NCI-H2107 (cell line): ENCODE measurements at regions not wholly inside any gene's neighbourhood (a gene's known extent, or its start where the extent isn't known, plus 50 kb on each side); places are given as distances from the start of the nearest gene placed in this dataset.
"Not testable (repeated sequence)": the region's sequence is repeated elsewhere in the genome, so short reads cannot be mapped to it uniquely, and the experiment has no call there.

ENCODE experiments used
- DNase-seq: peaks from one replicate; lab custom pipeline; 2025; lab: John Stamatoyannopoulos, UW

DNA sequence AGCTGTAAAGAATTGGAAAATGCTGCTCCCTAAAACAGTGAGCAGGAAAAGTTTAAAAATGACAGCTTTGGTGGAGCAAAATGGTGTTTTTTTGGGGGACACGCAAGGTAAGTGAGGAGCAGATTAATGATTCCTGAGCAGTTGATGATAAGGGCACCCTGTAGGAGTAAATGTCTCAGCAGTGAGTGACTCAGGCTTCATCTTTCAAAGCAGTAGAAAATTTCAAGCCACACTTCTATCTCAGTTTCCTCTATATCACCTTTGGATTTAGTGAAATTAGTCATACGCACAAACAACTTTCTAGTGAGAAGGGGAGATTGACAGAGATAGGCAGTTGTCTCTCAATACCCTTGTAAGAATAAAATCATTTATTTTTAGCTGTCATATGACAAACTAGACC is 709.0 kb upstream of the FAM98A start:
- DNase-seq = no peak

- no peak for DNase-seq
These were observed 708.5 kb upstream of the FAM98A start for GRCh38 chr2:34307636-34308035.

- DNase-seq = no peak
These were observed 707.6 kb upstream of the FAM98A start for GRCh38 chr2:34306745-34307144.

- no peak for DNase-seq
These were observed 706.5 kb upstream of the FAM98A start for GRCh38 chr2:34305587-34305986.

DNA sequence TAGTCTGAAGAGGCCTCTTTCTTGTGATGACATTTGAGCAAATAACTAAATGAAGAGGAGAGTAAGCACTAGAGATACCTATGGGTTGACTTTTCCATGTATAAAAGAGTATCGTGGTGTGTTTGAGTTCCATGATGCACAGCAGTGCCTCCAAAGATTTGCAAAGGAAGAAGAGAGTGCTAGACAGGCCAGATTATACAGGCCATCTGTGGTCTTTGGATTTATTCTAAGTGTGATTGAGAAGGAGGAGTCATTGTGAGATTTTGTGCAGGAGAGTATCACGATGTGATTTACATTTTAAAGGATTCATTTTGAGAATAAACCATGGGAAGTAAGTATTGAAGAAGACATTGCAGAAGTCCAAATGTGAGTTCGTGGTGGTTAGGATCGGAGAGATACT is 695.9 kb upstream of the FAM98A start:
- DNase-seq = no peak

GRCh38 chr2:34291076-34291475 is 692.0 kb upstream of the FAM98A start:
- no peak for DNase-seq

GRCh38 chr2:34288016-34288415 is 688.9 kb upstream of the FAM98A start:
- DNase-seq = no peak

- DNase-seq = no peak
These were observed 681.5 kb upstream of the FAM98A start for GRCh38 chr2:34280606-34281005.

DNA sequence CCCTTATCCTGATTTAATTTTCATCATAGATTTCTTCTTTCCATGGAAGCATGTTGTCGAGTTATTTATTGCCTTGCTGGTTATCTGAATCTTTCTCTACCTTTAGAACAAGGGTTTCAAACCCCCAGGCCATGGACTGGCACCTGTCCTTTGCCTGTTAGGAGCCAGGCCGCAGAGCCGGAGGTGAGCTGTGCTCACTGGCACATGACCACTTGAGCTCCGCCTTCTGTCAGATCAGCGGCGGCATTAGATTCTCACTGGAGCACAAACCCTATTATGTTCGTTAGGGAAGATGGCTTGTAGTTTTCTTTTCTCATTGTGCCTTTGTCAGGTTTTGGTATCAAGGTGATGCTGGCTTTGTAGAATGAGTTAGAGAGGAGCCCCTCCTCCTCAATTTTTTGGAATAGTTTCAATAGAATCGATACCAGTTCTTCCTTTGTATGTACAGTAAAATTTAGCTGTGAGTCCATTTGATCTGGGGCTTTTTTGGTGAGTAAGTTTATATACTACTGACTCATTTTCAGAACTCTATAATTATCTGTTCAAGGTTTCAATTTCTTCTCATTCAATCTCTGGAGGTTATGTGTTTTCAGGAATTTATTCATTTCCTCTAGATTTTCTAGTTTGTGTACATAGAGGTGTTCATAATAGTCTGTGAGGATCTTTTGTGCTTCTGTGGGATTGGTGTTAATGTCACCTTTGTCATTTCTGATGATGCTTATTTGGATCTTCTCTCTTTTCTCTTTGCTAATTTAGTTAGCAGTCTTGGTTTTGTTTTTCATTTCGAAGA is 668.0 kb upstream of the FAM98A start:
- no peak for DNase-seq

GRCh38 chr2:34261701-34262100 is 662.6 kb upstream of the FAM98A start:
- no peak for DNase-seq

GRCh38 chr2:34254272-34254878 is 655.3 kb upstream of the FAM98A start:
- no peak for DNase-seq

- DNase-seq = no peak
These were observed 653.0 kb upstream of the FAM98A start for GRCh38 chr2:34252111-34252510.

- DNase-seq = no peak
These were observed 652.5 kb upstream of the FAM98A start for GRCh38 chr2:34251578-34251977.

GRCh38 chr2:34244195-34244594 is 645.1 kb upstream of the FAM98A start:
- no peak for DNase-seq

DNA sequence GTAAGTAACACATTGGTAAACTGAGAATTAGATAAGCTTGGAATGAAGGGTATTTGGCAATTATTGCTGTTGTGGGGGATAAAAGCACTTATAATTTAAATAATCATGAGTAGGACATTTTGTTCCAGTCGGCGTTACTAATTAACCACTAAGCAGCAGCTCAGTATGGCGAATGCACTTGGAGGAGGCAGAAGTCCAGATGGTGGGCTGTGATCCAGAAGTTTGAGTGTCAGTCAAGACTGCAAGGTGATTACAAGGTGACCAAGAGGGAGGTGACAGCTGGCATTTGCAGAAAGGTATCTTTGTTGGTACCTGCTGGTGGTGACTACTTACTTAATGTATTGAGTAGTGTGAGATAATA is 643.6 kb upstream of the FAM98A start:
- no peak for DNase-seq

DNA sequence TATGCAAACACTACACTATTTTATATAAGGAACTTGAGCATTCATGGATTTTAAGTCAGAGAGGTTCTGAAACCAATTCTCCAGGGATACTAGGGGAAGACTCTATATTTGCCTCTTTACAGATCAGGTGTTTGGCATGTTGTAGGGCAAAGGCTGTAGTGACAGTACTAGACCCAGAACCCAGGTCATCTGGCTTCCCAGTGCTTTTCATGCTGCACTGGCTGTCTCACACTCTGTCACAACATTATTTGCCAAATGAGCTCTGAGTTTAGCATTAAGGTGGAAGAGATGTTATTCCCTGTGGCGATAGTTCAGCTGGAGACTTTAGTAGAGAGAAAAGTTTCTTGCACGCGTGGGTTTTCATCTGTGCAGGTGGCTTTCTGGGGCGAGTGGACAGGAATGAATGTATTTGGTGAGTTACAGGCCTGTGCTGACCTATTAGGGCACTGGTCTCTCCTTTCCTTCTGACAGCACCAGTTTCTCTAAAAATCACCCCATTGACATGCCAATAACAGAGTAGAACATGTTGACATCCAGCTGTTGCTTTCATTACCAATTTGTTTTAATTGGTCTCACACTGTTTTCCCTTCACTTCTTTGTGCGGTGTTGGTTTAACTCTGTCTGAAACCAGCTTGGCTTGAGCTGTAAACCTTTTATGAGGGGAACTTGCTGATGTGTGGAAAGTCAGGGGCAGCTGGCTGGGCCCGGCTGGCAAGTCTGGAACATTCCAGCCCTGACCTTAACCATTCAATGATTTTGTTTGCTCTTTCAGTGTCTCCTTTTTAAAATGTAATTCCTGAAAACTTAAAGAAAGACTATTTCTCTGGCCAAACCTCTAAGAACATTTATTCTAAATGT is 643.0 kb upstream of the FAM98A start:
- no peak for DNase-seq

DNA sequence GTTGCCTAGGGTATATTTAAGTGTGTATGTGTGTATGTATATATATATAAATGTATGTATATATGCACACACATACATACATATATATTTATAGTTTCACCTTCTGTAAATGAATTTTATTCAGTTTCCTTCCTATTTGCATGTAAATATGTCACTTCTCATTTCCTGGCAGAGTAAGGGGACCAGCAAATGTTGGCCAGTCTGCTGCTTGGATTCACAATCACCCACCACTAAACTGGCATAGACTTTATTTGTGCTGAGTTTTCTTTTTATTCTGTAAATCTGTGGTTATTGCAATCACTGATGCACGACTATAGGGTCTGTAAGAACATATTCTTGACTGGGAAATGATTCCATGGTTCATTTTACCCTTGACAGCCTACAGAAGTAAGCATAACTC is 640.4 kb upstream of the FAM98A start:
- no peak for DNase-seq

DNA sequence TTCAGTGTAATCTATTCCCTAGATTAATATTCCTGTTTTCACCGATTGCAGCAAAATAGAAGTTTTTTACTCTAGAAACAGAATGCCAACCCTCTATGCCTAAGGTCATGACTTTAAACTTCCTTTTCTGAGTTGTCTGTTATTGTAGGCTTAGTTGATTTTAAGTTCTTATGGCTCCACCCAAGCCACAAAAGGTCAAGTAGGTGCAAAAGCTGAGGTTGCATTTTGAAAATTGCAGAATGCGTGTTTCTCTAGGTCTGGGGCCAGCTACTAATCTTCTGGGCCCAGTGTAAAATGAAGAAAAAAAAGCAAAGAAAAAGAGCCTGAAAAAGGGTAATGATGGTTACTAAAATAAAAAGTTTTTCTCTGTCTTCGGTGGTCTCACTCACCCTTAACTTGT is 635.7 kb upstream of the FAM98A start:
- DNase-seq = no peak

GRCh38 chr2:34229998-34230397 is 630.9 kb upstream of the FAM98A start:
- DNase-seq = no peak

DNA sequence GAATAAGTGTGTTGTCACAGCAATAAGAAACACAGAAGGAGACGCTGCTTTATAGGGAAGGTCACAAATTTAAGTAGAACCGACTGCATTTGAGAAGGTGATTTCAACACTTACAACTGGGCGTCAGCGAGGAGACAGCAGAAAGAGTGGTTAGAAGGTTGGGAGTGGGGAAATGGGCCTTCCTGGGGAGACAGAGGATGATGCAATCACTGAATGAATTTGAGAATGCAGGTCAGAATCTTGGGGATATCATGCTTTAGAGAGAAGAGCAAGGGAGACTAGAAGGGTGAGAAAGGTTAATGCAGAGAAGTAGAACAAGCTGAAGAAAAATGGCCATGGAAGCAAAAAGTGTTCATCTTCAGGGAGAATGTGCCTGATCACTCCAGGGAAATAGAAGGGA is 616.1 kb upstream of the FAM98A start:
- DNase-seq = no peak

DNA sequence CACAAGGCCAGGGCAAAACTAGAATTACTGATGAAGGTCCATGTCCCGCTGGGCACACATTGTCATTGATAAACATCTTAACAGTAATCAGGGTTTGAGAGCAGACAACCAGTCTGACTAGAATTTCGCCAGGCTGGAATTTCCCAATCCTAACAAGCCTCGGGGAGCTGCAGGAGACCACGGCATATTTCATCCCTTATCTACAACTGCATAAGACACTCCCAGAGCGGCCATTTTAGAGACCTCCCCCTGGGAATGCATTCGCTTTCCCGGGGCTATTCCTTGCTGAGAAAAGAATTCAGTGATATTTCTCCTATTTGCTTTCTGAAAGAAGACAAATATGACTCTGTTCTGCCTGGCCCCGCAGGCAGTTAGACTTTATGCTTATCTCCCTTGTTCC is 611.3 kb upstream of the FAM98A start:
- not testable (repeated sequence) for DNase-seq

DNA sequence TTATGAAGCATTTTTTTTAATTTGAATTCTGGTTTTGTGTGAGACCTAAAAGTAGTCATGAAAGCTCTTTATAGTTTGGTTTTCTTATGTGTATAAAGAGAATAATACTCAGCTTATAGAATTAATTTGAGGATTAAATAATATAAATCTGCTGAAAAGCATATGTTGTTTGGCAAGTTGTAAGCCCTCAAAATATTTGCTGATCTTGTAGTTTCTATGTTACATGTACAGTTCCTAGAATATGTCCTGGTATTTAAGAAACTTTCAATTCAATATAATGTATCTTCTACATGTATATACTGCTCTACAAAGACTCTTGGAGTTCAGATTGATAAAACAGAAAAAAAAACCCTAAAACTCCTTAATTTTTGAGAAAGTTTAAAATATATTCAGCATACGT is 605.5 kb upstream of the FAM98A start:
- DNase-seq = no peak

GRCh38 chr2:34201099-34201498 is 602.0 kb upstream of the FAM98A start:
- DNase-seq = no peak
